ENCODE measurements at regions not wholly inside any gene's neighbourhood (a gene's known extent, or its start where the extent isn't known, plus 50 kb on each side); places are given as distances from the start of the nearest gene placed in this dataset.

- no peak for DNase-seq
Observed at GRCh38 chr12:85509857-85510256, 229.8 kb downstream of the ALX1 start.

GRCh38 chr12:85516039-85516438, 236.0 kb downstream of the ALX1 start:
- DNase-seq, result no peak

DNA sequence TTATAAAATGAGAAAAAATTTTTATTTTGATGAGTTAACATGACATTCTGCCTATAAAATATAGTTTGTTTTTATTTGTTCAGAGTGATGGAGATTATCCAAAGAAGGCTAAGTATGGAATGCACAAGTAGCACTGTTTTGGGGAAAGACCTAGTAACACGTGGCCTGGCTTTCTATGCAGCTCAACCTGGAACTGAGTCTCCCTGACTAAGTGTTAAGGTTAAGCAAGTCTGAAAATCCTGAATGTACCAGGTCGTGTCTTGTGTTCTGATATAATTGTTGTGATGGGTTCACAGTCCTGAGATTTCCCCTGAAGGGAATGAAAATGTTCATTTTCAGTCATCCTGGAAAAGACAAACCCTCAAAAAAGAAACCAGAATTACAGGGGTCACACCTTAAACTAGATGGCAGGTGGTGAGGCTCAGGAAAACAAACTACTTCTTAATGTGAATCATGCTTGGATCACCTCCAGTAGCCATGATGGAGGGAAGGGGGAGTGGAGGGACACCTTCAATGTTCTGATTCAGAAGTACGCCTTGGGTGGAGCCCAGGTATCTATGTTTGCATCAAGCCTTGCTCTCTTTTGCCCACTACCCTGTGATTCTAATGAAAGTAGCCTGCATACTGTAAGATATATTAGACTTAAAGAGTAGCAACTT, 236.8 kb downstream of the ALX1 start:
- DNase-seq, result no peak

- no peak for DNase-seq
Observed at GRCh38 chr12:85519163-85519562, 239.1 kb downstream of the ALX1 start.

DNA sequence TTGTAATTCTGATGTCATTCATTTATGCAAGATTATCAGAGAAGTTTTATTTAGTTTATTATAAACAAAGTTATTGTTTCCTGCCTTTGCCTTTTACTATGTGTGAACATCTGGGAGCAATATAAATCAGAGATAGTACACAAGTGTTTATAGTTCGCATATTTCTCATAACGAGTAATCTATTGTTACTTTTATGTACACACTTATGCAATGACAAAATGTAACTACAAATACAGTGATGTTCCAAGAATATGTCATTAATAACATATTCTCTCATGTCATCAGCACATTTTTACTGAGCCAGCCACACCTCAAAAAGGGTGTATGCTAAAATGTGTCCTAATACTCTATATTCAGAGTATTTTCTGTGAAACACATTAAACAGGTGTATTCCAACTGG, 243.2 kb downstream of the ALX1 start:
- no peak for DNase-seq

DNA sequence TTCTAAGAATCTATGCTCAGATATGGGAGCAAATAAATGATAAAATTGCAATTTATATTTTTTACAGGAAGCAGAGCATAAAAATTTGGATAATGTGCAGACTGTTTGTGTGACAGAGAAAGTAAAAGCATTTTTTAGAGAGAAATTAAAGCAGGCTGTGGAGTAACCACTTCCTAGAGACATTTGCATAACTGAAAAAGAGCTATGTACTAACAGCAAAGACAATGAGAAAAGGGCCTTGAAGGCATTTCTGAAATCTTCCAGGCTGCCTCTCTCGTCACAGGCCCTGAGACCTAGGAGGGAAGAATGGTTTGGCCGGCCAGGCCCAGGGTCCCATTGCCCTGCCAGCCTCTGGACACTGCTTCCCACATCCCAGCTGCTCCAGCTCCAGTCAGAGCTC, 247.2 kb downstream of the ALX1 start:
- DNase-seq, result no peak

GRCh38 chr12:85529896-85530295, 249.9 kb downstream of the ALX1 start:
- no peak for DNase-seq

DNA sequence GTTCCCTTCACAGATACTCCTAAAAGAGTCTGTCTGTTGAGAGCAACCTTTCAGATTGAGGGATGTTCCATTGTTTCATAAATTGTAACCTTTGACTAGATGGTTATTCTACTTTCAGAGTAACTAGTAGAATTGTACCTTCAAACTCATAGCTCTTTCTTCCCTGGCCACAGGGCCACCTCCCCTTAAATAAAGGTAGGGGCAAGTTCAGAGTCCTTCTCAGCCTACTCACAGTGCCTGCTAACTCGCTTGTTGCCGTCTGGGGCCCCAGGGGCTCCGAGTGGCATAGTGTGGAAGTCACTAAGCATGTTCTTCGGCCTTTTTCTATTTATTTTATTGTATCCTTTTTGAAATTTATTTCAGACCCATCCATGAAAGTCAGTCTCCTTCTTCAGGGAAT, 250.4 kb downstream of the ALX1 start:
- no peak for DNase-seq

GRCh38 chr12:85531341-85531740, 251.3 kb downstream of the ALX1 start:
- DNase-seq, result no peak

- no peak for DNase-seq
Observed at GRCh38 chr12:85549640-85550039, 269.6 kb downstream of the ALX1 start.

- no peak for DNase-seq
Observed at GRCh38 chr12:85550924-85551323, 270.9 kb downstream of the ALX1 start.

- DNase-seq, result no peak
Observed at GRCh38 chr12:85552461-85552860, 272.4 kb downstream of the ALX1 start.

DNA sequence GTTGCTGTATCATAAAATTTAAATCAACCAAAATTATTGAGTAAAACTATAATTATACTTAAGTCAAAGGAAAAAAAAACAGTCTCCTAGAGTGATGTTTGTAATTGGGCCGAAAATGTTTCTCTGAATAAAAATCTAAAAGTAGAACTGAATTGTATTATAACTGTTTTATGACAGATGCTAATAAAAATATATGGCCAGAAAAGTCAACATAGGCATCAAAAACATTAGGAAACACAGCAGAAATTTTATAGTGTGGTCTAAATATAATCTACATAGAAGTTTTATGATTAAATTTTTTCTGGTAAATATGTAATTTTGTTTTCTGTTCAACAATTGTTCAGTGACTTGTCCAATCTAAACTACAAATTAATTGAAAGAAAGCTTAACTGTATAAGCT, 277.8 kb downstream of the ALX1 start:
- no peak for DNase-seq

DNA sequence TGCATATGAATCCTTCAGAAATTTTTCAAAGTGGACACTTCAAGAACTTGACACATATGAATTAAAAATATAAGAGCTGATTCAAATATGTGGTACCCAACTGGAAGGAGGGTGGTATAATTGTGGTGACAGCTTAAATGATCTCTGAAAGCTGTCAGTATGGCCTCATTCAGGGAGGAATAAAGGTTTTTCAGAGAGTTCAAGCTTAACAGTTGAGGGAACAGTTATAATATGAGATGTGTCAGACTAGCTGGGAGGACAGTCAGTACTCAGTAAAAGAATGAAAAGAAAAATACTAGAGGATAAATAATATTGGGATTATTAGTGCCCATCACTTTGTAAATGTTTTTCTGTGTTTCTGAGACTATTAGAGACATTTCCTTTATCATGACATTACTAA, 277.5 kb downstream of the RASSF9 start:
- DNase-seq, result no peak

- no peak for DNase-seq
Observed at GRCh38 chr12:85559127-85559526, 277.1 kb downstream of the RASSF9 start.

GRCh38 chr12:85559536-85559935, 276.7 kb downstream of the RASSF9 start:
- DNase-seq, result no peak

GRCh38 chr12:85562765-85563164, 273.4 kb downstream of the RASSF9 start:
- no peak for DNase-seq

- DNase-seq, result no peak
Observed at GRCh38 chr12:85564786-85565185, 271.4 kb downstream of the RASSF9 start.

GRCh38 chr12:85568395-85569103, 267.7 kb downstream of the RASSF9 start:
- no peak for DNase-seq

- DNase-seq, result no peak
Observed at GRCh38 chr12:85569261-85569660, 266.9 kb downstream of the RASSF9 start.

DNA sequence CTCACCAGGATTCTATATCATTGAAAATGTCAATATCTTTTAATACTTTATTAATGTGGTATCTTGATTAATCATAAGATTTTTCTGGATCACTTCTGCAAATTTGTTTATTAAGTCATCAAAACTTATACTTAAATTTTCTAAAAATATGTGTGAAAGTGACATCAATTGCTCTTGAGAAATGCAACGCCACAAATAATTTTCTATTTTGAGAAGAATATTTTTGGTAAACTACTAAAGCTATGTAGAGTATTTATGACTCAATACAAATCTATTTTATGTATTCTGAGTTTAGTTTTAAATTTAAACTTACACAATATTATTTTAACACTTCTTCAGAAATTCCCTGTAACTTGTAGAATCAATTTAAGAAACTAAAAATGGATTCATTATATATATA, 263.3 kb downstream of the RASSF9 start:
- DNase-seq, result no peak

DNA sequence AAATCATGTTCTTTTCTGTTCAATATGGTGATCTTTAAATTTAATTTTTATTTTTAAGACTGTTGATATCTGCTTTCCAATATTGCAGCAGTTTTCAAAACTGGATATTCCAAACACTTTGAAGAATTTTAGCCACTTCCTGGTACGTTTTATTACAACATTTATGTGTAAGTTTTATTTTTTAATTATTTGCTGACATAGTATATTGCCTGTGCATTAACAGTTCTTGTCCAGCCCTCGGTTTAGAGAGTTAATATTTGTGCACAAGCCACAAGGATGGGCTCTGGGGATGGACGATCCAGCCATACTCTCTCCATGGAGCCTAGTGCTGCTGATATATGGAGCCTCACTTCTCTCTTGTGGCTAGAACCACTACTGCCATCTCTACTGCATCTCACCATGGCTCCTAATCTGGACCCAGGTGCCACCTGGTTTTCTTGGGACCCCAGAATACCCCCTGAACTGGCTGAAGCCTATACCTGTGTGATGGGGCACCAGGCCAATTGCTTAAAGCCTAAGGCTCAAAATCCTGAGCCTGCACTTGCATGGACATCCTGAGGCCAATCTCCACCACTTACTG, 262.5 kb downstream of the RASSF9 start:
- no peak for DNase-seq

GRCh38 chr12:85574291-85574690, 261.9 kb downstream of the RASSF9 start:
- no peak for DNase-seq
